ENCODE measurements at regions not wholly inside any gene's neighbourhood (a gene's known extent, or its start where the extent isn't known, plus 50 kb on each side); places are given as distances from the start of the nearest gene placed in this dataset.

DNA sequence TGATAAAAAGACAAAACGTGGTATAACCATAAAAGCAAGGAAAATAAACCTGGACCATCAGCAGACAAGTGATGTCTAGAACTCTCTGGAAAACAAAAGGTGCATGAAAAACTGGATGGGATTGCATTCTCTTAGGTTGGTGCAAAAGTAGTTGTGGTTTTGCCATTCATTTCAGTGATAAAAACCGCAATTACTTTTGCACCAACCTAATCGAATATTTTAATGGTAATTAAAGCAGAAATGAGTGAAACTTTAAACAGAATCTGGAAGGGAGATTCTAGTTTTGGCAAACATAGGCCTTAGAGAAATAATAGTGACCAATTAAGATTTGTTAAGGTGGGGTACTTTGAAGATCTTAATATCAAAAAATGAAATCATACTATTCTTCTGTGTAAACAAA is 800.8 kb upstream of the GYPC start:
- Mint-ChIP-seq H3K9me3 (peaks cover 11% of the 10 kb centered on the region), H3K27ac (no peak overlapping the region), H3K4me1 (ENCODE audit: low read depth) (no peaks in the 10 kb centered on the region), H3K4me3 (no peak overlapping the region), H3K27me3 (ENCODE audit: low read depth) (no peaks in the 10 kb centered on the region), H3K36me3 (ENCODE audit: low read depth) (no peaks in the 10 kb centered on the region)
- DNase-seq (ENCODE audit: low spot score): no peak

DNA sequence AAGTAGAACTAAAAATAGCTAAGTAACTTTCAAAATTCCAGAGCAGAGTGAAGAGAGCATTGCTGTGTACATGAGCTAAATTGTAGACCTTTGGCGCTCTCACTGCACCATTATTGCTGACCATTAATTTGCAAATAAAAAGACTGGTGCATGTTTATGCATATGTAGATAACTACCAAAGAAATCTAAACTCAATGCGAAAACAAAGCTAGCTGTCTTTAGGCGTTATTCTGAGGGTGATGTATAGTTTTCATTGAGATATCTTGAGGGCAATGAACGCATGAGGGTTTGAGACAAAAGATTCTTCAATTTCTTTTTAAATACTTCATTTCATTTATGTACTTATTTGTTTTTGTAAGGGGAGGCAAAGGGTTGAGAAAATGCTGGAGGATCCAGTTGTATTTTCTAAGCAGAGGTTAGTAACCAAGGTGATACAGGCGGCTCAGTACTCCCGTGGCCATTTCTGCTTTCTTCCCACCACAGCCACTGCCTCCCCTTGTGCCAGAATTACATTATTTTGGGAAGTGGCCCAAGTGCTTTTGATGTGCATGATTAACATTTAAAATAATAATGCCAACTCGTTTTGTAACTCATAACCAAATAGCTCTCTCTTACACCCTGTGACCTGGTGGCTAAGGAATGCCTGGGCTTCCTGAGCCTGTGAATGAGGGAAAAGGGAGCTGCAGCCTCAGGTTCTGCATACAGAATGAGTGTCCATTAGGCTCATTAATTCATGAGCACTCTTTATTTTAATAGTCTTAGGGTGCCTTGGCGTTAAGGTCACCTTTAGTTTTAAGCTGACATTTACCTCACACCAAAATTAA is 797.8 kb upstream of the GYPC start:
- Mint-ChIP-seq H3K9me3 (peaks cover 8% of the 10 kb centered on the region), H3K36me3 (ENCODE audit: low read depth) (no peaks in the 10 kb centered on the region), H3K27me3 (ENCODE audit: low read depth) (no peaks in the 10 kb centered on the region), H3K4me1 (ENCODE audit: low read depth) (no peaks in the 10 kb centered on the region), H3K27ac (no peak overlapping the region), H3K4me3 (no peak overlapping the region)
- no peak for DNase-seq (ENCODE audit: low spot score)

DNA sequence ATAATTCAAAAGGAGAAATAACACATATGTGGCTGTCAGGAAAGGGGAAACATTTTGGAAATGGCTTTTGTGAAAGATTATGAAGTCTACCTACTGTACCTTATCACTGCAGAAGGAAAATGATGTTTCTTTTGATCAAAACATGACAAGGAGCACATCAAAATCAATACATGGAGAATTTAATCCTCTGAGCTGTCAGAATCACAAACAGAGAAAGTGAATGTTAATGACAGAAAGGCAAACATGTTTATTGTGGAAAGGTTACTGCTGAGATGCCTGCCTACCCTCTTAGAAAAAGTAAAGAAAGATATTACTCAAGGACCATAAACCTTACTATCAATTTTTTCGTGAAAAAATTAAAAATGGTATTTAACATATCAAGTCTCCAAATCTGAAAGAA is 794.5 kb upstream of the GYPC start:
- DNase-seq (ENCODE audit: low spot score): no peak
- Mint-ChIP-seq H3K9me3 (no peaks in the 10 kb centered on the region), H3K27me3 (ENCODE audit: low read depth) (no peaks in the 10 kb centered on the region), H3K36me3 (ENCODE audit: low read depth) (no peaks in the 10 kb centered on the region), H3K4me1 (ENCODE audit: low read depth) (no peaks in the 10 kb centered on the region), H3K4me3 (no peak overlapping the region), H3K27ac (no peak overlapping the region)

DNA sequence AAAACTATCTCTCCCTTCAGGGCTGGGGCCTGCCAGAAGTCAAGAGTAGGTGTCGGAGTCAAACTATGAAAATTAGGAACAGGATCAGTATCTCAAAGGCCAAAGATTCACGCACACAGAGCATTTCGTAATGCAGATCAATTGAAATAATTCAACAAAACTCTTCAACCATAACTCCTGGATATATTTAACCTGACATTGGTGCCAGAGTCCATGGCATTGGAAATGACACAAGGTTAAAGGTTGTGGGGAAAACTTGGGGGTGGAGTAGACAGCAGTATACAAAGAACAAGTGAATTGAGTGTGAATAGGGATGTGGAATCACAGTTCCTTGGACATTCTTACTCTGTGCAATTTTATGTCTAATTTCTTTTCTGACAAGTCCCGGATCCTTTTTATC is 788.0 kb upstream of the GYPC start:
- no peak for DNase-seq (ENCODE audit: low spot score)
- Mint-ChIP-seq H3K4me3 (no peak overlapping the region), H3K4me1 (ENCODE audit: low read depth) (no peaks in the 10 kb centered on the region), H3K27me3 (ENCODE audit: low read depth) (no peaks in the 10 kb centered on the region), H3K9me3 (peaks cover 15% of the 10 kb centered on the region), H3K27ac (no peak overlapping the region), H3K36me3 (ENCODE audit: low read depth) (no peaks in the 10 kb centered on the region)

DNA sequence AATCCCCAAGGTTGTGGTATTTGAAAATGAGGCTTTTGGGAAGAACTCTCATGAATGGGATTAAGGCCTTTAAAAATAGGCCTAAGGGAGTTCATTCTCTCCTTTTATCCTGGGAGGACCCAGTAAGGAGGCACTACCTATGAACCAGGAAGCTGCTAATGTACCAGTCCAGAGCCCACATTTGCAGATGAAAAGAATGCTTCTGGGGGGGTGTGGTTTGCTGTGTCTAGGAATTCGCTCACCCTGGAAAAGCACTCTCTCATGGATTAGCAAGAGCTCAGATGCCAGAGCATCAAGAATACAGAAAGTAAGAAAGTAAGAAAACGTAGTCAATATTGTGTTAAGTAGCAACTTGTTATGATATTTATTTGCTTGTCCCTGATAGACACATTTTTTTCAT is 785.7 kb upstream of the GYPC start:
- no peak for DNase-seq (ENCODE audit: low spot score)
- Mint-ChIP-seq H3K4me3 (no peak overlapping the region), H3K9me3 (peaks cover 22% of the 10 kb centered on the region), H3K4me1 (ENCODE audit: low read depth) (no peaks in the 10 kb centered on the region), H3K27ac (no peak overlapping the region), H3K27me3 (ENCODE audit: low read depth) (no peaks in the 10 kb centered on the region), H3K36me3 (ENCODE audit: low read depth) (no peaks in the 10 kb centered on the region)

DNA sequence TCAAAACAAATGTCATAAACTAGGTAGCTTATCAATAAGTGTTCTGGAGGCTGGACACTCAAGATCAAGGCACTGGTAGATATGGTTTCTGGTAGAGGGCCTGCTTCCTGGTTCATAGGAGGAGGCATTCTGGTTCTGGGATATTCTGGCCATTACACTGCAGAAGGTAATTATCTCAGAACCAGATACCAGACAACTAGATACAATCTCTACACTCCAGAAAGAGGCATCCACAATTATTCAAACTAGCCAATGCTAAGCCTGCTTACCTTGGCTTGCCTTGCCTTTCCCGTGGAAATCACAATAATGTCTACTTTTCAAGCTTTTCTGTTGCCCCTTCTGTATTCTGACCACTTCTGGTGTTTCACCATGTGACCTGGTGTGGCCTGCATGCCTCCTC is 785.2 kb upstream of the GYPC start:
- Mint-ChIP-seq H3K27ac (no peak overlapping the region), H3K9me3 (peaks cover 26% of the 10 kb centered on the region), H3K27me3 (ENCODE audit: low read depth) (no peaks in the 10 kb centered on the region), H3K4me3 (no peak overlapping the region), H3K36me3 (ENCODE audit: low read depth) (no peaks in the 10 kb centered on the region), H3K4me1 (ENCODE audit: low read depth) (no peaks in the 10 kb centered on the region)
- DNase-seq (ENCODE audit: low spot score): no peak

DNA sequence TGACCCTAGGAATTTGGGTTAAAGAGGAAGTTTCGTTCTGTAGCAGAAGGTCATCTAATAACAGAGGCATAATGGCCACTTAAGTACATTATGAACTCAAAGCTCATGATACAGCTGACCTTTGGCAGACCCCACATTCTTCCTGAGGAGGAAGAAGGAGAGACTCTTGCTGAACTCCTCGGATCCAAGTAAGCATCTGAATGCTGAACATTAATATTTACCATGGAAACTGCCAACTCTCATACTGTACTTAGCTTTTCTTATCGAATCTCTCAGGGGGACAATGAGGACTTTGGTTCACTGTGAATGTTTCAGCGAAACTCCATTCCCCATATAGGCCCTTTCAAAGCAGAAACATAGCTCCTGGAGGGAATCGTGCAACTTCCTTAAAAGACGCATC is 781.4 kb upstream of the GYPC start:
- no peak overlapping the region for H3K27ac Mint-ChIP-seq
- H3K27me3 Mint-ChIP-seq (ENCODE audit: low read depth): no peaks in the 10 kb centered on the region
- DNase-seq (ENCODE audit: low spot score): no peak
- H3K4me1 Mint-ChIP-seq (ENCODE audit: low read depth): no peaks in the 10 kb centered on the region
- peaks cover 24% of the 10 kb centered on the region for H3K9me3 Mint-ChIP-seq
- H3K4me3 Mint-ChIP-seq: no peak overlapping the region
- H3K36me3 Mint-ChIP-seq (ENCODE audit: low read depth): no peaks in the 10 kb centered on the region

DNA sequence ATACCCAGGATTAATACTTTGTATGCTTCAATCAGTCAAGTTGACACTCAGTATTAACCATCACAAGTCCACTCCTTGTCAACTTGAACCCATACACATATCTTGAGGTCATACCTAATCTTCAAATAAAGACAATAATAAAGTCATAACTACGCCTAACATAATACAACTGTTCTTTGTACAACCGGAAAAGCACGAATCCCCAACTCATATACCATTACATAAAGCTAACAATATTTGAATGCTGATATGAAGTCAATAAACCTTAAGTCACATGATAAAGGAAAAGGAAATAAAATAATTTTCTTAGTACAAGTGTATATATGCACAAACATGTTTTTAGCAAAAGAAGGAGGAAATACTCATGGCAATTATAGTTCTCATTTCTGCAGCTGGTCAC is 770.6 kb upstream of the GYPC start:
- no peaks in the 10 kb centered on the region for H3K36me3 Mint-ChIP-seq (ENCODE audit: low read depth)
- peaks cover 35% of the 10 kb centered on the region for H3K9me3 Mint-ChIP-seq

DNA sequence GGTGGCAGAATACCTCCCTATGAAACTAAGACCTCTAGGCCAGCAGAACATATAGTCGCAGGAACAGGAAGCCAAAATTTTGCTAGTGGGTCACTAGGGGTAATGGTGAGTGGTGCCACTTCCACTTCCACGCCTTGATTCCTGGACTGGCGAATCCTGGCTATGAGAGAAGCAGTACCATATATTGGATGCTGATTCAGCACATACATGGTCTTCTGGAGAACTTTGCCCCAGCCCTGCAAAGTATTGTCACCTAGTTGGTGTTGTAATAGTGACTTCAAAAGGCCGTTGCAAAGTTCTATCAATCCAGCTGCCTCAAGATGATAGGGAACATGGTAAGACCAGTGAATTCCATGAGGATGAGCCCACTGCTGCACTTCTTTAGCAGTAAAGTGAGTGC is 769.8 kb upstream of the GYPC start:
- H3K27ac Mint-ChIP-seq: no peak overlapping the region
- no peaks in the 10 kb centered on the region for H3K4me1 Mint-ChIP-seq (ENCODE audit: low read depth)
- H3K9me3 Mint-ChIP-seq: peaks cover 39% of the 10 kb centered on the region
- no peak overlapping the region for H3K4me3 Mint-ChIP-seq
- no peaks in the 10 kb centered on the region for H3K27me3 Mint-ChIP-seq (ENCODE audit: low read depth)
- DNase-seq (ENCODE audit: low spot score): no peak
- no peaks in the 10 kb centered on the region for H3K36me3 Mint-ChIP-seq (ENCODE audit: low read depth)

More for the DNA sequence above, 770.6 kb upstream of the GYPC start:
- Mint-ChIP-seq H3K27ac (no peak overlapping the region), H3K4me3 (no peak overlapping the region), H3K27me3 (ENCODE audit: low read depth) (no peaks in the 10 kb centered on the region), H3K4me1 (ENCODE audit: low read depth) (no peaks in the 10 kb centered on the region)
- no peak for DNase-seq (ENCODE audit: low spot score)

DNA sequence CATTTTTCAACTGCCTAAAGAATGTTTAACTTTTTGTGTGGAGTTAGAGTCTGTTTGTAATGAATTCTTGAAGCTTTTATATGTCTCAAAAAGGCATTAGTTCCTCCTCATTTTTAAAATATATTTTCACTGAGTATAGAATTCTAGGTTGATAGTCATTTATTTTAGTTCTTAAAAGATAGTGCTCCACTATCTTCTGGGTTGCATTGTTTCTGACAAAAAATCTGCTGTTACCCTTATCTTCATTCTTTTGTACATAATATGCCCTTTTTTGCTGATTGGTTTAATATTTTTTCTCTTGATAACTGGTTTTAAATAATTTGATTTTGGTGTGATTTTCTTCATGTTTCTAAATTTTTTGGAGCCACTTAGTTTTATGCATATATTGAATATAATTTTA is 754.7 kb upstream of the GYPC start:
- H3K9me3 Mint-ChIP-seq: peaks cover 18% of the 10 kb centered on the region
- H3K27me3 Mint-ChIP-seq (ENCODE audit: low read depth): no peaks in the 10 kb centered on the region
- no peak overlapping the region for H3K4me3 Mint-ChIP-seq

DNA sequence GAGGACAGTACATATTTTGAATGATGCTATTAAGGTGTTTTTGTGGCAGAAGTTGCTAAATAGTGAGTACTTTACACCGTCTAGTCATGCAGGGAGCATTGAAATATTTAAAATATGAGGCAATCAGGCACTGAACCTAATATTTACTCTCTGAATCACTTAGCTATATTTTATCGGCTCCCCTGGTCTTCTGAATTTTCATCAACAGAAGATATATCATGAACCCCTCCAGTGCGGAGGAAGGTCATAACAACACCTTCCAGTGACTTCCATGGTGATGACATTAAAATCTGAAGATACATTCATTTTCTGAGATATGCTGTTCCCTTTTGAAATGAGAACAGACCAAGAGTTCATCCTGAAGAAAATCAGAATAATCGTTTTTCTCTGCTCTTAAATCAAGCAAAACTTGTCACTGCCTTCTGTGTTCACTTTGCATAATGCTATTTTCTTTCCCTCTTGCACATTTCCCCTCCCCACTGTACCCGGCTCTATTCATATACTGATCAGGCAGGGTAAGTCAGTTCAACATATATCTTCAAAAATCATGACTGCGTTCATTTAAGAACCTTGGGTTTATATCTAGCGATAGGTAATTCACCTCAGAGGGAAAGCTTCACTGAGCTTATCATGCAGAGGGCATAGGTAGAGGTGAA is 729.9 kb upstream of the GYPC start:
- Mint-ChIP-seq H3K4me3 (no peak overlapping the region), H3K27me3 (ENCODE audit: low read depth) (no peaks in the 10 kb centered on the region), H3K9me3 (peaks cover 26% of the 10 kb centered on the region), H3K4me1 (ENCODE audit: low read depth) (no peaks in the 10 kb centered on the region), H3K27ac (no peak overlapping the region), H3K36me3 (ENCODE audit: low read depth) (no peaks in the 10 kb centered on the region)
- no peak for DNase-seq (ENCODE audit: low spot score)

More for the DNA sequence above, 754.7 kb upstream of the GYPC start:
- Mint-ChIP-seq H3K4me1 (ENCODE audit: low read depth) (no peaks in the 10 kb centered on the region), H3K27ac (no peak overlapping the region), H3K36me3 (ENCODE audit: low read depth) (no peaks in the 10 kb centered on the region)
- no peak for DNase-seq (ENCODE audit: low spot score)

DNA sequence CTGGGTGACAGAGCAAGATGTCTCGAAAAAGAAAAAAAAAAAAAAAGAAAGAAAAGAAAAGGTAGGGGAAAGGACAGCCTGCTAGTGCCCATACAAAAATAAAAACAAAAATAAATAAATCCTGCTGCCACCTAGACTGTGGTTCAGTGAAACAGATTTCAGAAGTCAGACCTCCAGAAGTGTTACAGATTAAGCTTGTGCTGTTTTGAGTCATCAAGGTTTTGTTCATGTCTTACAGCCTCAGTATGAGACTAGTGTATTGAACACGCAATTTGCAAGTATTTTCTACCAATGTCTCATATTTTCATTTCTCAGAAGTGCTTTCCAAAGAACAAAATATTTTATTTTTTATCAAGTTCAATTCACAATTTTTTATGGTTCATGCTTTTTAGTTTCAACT is 720.4 kb upstream of the GYPC start:
- no peaks in the 10 kb centered on the region for H3K4me1 Mint-ChIP-seq (ENCODE audit: low read depth)
- no peak overlapping the region for H3K27ac Mint-ChIP-seq
- H3K27me3 Mint-ChIP-seq (ENCODE audit: low read depth): no peaks in the 10 kb centered on the region
- H3K4me3 Mint-ChIP-seq: no peak overlapping the region
- DNase-seq (ENCODE audit: low spot score): no peak
- no peaks in the 10 kb centered on the region for H3K36me3 Mint-ChIP-seq (ENCODE audit: low read depth)
- peaks cover 17% of the 10 kb centered on the region for H3K9me3 Mint-ChIP-seq

DNA sequence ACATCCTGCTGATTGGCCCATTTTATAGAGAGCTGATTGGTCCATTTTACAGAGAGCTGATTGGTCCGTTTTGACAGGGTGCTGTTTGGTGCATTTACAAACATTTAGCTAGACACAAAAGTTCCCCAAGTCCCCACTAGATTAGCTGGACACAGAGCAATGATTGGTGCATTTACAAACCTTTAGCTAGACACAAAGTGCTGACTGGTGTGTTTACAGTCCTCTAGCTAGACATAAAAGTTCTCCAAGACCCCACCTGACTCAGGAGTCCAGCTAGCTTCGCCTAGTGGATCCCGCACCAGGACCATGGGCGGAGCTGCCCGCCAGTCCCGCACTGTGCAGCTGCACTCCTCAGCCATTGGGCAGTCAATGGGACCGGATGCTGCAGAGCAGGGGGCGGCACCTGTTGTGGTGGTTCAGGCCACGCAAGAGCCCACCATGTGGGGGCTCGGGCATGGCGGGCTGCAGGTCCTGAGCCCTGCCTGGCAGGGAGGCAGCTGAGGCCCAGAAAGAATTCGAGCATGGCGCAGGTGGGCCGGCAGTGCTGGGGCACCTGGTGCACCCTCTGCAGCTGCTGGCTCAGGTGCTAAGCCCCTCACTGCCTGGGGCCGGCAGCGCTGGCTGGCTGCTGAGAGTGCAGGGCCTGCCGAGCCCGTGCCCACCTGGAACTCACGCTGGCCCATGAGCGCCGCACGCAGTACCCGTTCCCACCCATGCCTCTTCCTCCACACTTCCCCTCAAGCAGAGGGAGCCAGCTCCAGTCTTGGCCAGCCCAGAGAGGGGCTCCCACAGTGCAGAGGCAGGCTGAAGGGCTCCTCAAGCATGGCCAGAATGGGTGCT is 713.2 kb upstream of the GYPC start:
- Mint-ChIP-seq H3K4me3 (no peak overlapping the region), H3K27ac (no peak overlapping the region), H3K27me3 (ENCODE audit: low read depth) (no peaks in the 10 kb centered on the region), H3K36me3 (ENCODE audit: low read depth) (no peaks in the 10 kb centered on the region), H3K9me3 (peaks cover 30% of the 10 kb centered on the region), H3K4me1 (ENCODE audit: low read depth) (no peaks in the 10 kb centered on the region)
- DNase-seq (ENCODE audit: low spot score): no peak

DNA sequence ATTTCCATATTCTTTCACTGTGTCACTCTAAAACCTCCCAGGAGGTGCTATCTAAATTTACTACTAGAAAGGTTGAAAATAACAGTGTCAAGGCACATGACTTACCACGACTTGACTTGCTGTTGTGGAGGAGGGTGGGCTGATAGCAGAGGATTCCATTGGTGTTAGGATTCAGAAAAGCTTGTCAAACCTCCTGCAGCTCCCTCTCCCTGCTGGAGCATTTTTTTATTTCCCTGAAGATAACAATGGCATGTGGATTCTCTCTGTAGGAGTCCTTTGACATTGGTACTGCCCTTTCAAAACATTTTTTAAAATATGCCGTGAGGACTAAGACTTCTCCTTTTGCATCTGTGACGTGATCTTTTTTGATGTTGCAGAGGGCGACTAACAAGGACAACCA is 696.9 kb upstream of the GYPC start:
- Mint-ChIP-seq H3K9me3 (peaks cover 7% of the 10 kb centered on the region), H3K27me3 (ENCODE audit: low read depth) (no peaks in the 10 kb centered on the region), H3K27ac (no peak overlapping the region), H3K4me1 (ENCODE audit: low read depth) (no peaks in the 10 kb centered on the region), H3K4me3 (no peak overlapping the region), H3K36me3 (ENCODE audit: low read depth) (no peaks in the 10 kb centered on the region)
- no peak for DNase-seq (ENCODE audit: low spot score)

Data from T-helper 2 cell treated with Interferon-gamma antibody and Interleukin-4, amounts not matched to agents 5 μg/mL and 100 μg/mL, for 36 hours (primary cell).